ENCODE measurements at regions not wholly inside any gene's neighbourhood (a gene's known extent, or its start where the extent isn't known, plus 50 kb on each side); places are given as distances from the start of the nearest gene placed in this dataset.
A peak's percentile ranks its signal among the peaks of the same experiment; 100 is the strongest.

DNA sequence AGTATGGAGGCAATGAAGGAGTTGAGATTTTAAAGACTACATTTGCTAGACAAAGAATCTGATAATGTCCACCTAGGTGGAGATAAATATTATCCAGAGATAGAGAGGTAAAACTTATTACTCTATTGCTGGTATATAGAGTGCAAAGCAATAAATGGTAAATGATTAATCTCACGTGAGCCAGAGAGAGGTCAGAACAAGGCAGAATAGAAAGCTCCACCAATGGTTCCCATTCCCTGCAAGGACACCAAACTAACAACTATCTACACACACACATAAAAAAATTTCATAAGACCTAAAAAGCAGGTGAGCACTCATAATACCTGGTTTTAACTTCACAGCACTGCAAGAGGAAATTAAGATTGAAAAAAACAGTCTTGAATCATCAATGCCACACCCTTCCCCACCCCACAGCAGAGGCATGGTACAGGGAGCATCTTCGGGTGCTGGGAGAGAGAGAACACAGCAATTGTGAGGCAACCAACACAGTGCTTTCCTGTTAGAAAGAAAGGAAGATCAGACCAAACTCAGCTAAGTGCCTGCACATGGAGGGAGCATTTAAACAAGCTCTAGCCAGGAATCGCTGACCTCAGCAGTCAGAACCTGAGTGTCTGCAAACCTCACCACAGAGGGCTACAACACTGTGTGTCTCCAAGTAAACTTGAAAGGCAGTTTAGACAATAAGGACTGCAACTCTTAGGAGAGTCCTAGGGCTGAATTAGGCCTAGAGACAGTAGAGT lies 1432.6 kb upstream of the TMEFF2 start:
- DNase-seq (ENCODE audit: low spot score in 2 of 2) = no peak
- intact Hi-C loops (cut with DNase I; ENCODE audit: low total_unique reads) = no loop called here
- TF ChIP-seq, protein P1, sequence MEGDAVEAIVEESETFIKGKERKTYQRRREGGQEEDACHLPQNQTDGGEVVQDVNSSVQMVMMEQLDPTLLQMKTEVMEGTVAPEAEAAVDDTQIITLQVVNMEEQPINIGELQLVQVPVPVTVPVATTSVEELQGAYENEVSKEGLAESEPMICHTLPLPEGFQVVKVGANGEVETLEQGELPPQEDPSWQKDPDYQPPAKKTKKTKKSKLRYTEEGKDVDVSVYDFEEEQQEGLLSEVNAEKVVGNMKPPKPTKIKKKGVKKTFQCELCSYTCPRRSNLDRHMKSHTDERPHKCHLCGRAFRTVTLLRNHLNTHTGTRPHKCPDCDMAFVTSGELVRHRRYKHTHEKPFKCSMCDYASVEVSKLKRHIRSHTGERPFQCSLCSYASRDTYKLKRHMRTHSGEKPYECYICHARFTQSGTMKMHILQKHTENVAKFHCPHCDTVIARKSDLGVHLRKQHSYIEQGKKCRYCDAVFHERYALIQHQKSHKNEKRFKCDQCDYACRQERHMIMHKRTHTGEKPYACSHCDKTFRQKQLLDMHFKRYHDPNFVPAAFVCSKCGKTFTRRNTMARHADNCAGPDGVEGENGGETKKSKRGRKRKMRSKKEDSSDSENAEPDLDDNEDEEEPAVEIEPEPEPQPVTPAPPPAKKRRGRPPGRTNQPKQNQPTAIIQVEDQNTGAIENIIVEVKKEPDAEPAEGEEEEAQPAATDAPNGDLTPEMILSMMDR (IDR thresholded peaks at IDR 0.05) = no peak
- no peak for TF ChIP-seq POLR2A (IDR thresholded peaks at IDR 0.05)
- WGBS, 2 donors = 60 to 82% methylated on average over 3 of the region's 3 CpGs
- no peak overlapping the region for H3K4me3 ChIP-seq (ENCODE audit: low read depth, poor library complexity, severe bottlenecking)

DNA sequence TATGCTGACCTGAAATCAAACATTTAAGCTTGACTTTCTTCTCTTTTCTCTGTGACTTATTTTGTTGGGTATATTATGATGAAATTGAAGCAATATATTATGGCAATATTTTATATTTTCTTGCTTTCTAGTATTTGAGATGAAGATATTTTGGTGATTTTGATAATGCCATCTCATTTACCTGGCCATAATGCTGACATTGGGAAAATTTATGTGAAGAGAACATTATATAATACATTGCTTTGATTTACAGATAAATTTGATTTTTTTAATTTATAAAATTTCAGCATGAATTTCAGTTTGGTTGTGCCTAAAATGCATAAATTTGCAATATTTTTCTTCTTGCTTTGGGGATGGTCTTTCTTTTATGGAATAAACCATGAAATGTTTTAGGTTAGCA lies 1413.7 kb upstream of the TMEFF2 start:
- DNase-seq (ENCODE audit: low spot score in 2 of 2) = no peak
- TF ChIP-seq, protein P1 (IDR thresholded peaks at IDR 0.05) = no peak
- no peak for TF ChIP-seq POLR2A (IDR thresholded peaks at IDR 0.05)
- H3K4me3 ChIP-seq (ENCODE audit: low read depth, poor library complexity, severe bottlenecking) = no peak overlapping the region
- intact Hi-C loops (cut with DNase I; ENCODE audit: low total_unique reads) = no loop called here

- intact Hi-C loops (cut with DNase I; ENCODE audit: low total_unique reads) = no loop called here
- 77 to 78% methylated on average over 6 of the region's 6 CpGs for WGBS, 2 donors
- TF ChIP-seq, protein P1 (IDR thresholded peaks at IDR 0.05) = no peak
- TF ChIP-seq POLR2A (IDR thresholded peaks at IDR 0.05) = no peak
- no peak overlapping the region for H3K4me3 ChIP-seq (ENCODE audit: low read depth, poor library complexity, severe bottlenecking)
- DNase-seq (ENCODE audit: low spot score in 2 of 2) = no peak
Observed at GRCh38 chr2:193590831-193591230, 1396.1 kb upstream of the TMEFF2 start.

DNA sequence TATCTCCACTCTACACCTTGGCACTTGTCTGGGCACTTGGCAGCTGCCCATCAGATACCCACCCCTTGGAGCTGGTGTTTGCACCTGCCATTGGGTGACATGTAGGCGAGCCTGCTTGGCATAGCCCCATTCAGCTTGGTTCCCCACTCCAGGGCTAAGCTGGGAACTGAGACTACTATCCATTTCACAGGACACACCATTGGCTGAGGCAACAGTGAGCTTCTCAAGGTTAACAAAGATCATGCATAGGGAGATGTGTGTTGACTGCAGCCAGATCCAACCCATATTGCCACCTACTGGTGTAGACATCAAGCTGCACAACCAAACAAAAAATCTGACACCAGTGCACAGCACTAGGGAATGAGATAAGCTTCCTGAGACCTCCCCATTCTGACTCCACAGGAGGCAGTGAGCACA lies 1389.8 kb upstream of the TMEFF2 start:
- no peak overlapping the region for H3K4me3 ChIP-seq (ENCODE audit: low read depth, poor library complexity, severe bottlenecking)
- TF ChIP-seq POLR2A (IDR thresholded peaks at IDR 0.05) = no peak
- TF ChIP-seq, protein P1 (IDR thresholded peaks at IDR 0.05) = no peak
- WGBS, 2 donors = 71 to 92% methylated on average over 1 of the region's 1 CpG
- intact Hi-C loops (cut with DNase I; ENCODE audit: low total_unique reads) = no loop called here
- DNase-seq (ENCODE audit: low spot score in 2 of 2) = peak in 1 of 2 donors; percentile 59

DNA sequence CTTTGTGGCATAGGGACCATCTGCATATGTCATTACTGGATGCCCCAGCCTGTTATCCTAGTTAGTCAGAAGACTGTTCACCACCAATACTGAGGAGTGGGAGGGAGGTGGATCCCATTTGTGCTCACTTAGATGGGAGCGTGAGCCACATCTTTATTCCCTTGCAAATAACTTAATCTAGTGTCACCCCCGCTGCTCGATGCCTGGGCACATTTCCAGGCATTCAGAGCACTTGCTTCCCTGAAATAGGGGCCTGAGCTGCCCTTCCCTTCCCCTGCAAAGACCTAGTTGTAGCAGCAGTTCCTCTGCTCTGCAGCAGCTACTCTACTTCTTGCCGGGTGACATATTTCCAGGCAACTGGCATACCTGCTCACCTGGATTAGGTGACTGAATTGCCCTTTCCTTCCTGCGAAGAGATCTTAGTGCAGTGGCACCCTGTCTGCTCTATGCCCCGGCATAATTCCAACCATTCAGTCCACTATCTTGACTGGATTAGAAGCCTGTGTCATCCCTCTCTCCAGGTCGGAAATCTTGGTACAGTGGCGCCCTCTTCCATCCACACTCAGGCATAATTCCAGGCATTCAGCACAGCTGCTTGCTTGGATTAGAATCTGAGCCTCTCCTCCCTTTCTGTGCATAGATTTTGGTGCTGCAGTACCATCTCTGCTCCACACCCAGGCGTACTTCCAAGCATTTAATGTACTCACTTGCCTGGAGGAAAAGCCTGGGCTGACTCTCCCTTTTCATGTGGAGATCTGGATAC lies 1389.1 kb upstream of the TMEFF2 start:
- H3K4me3 ChIP-seq (ENCODE audit: low read depth, poor library complexity, severe bottlenecking) = no peak overlapping the region
- 74% methylated on average over 9 of the region's 9 CpGs for WGBS, 2 donors
- intact Hi-C loops (cut with DNase I; ENCODE audit: low total_unique reads) = no loop called here
- TF ChIP-seq POLR2A (IDR thresholded peaks at IDR 0.05) = no peak
- TF ChIP-seq, protein P1 (IDR thresholded peaks at IDR 0.05) = no peak
- DNase-seq (ENCODE audit: low spot score in 2 of 2) = peak in 1 of 2 donors; percentile 63

Measured in lower leg skin (tissue), 4 donors.